K562 (cell line): ENCODE measurements at regions not wholly inside any gene's neighbourhood (a gene's known extent, or its start where the extent isn't known, plus 50 kb on each side); places are given as distances from the start of the nearest gene placed in this dataset.

ENCODE experiments used
- ATF3 ChIP-seq, 2 experiments: fragments of 450-650 bp in 1 of 2; sonication (generic) in 1 of 2; formaldehyde crosslinking in 1 of 2; IDR thresholded peaks in 1 of 2; conservative IDR thresholded peaks in 1 of 2; 2 replicates each; pipeline versions ENCODE4 v1.6.1 to v1.8.1; 2016 to 2023; ENCODE audit warnings: mild to moderate bottlenecking in 2 of 2, moderate library complexity in 2 of 2, inconsistent platforms in 1 of 2, missing genetic modification reagents in 1 of 2
- CAMTA2 ChIP-seq: fragments of 250-450 bp; sonication (Bioruptor Pico); conservative IDR thresholded peaks from 2 replicates; pipeline ENCODE4 v1.5.1; 2022
- CEBPG ChIP-seq, 3 experiments: fragments of 200-800 bp in 1 of 3; sonication (Bioruptor generic) in 1 of 3; sonication (generic) in 1 of 3; formaldehyde crosslinking in 1 of 3; IDR thresholded peaks in 2 of 3; conservative IDR thresholded peaks in 1 of 3; 2 replicates each; pipeline versions ENCODE4 v1.6.1 to v1.8.0; 2016 to 2022; ENCODE audit warnings: missing compliant biosample characterization in 2 of 3, missing genetic modification characterization in 2 of 3, mild to moderate bottlenecking in 1 of 3, missing genetic modification reagents in 1 of 3
- CTCF ChIP-seq, 3 experiments: IDR thresholded peaks in 2 of 3; conservative IDR thresholded peaks in 1 of 3; 2 replicates each; pipeline ENCODE4 v1.5.1; 2011 to 2012; ENCODE audit warnings: low read length in 3 of 3, mild to moderate bottlenecking in 3 of 3, control low read depth in 2 of 3, improper control_type of control experiment in 1 of 3, inconsistent platforms in 1 of 3, low read depth in 1 of 3, mixed read lengths in 1 of 3, moderate library complexity in 1 of 3; ENCODE audit not compliant: insufficient read depth in 2 of 3
- MEIS2 ChIP-seq: fragments of 450-650 bp; IDR thresholded peaks from 2 replicates; pipeline ENCODE4 v1.6.1; 2014; ENCODE audit warnings: mild to moderate bottlenecking; ENCODE audit not compliant: partially characterized antibody
- PBX2 ChIP-seq, 2 experiments: IDR thresholded peaks in 1 of 2; conservative IDR thresholded peaks in 1 of 2; 2 replicates each; pipeline ENCODE4 v1.6.1; 2016; ENCODE audit warnings: low read depth in 2 of 2, mild to moderate bottlenecking in 1 of 2, missing compliant biosample characterization in 1 of 2, missing genetic modification characterization in 1 of 2, moderate library complexity in 1 of 2
- POLR2AphosphoS2 ChIP-seq: IDR thresholded peaks from 2 replicates; pipeline ENCODE4 v1.6.1; 2012; ENCODE audit warnings: low read length, improper control_type of control experiment
- RAD21 ChIP-seq, 2 experiments: fragments of 250-450 bp in 1 of 2; fragments of 450-650 bp in 1 of 2; sonication (Bioruptor Pico) in 1 of 2; formaldehyde crosslinking in 1 of 2; IDR thresholded peaks in 1 of 2; conservative IDR thresholded peaks in 1 of 2; 2 replicates each; pipeline versions ENCODE4 v1.4.0 to v1.8.0; 2020 to 2022; ENCODE audit warnings: mild to moderate bottlenecking in 2 of 2, moderate library complexity in 1 of 2
- RBM25 ChIP-seq: fragments of 200-400 bp; formaldehyde crosslinking; IDR thresholded peaks from 2 replicates; pipeline ENCODE4 v1.6.1; 2018; ENCODE audit warnings: low read length, low read depth, moderate library complexity; ENCODE audit not compliant: severe bottlenecking
- TCF3 ChIP-seq: sonication (generic); formaldehyde crosslinking; IDR thresholded peaks from 2 replicates; pipeline ENCODE4 v1.4.0; 2020; ENCODE audit warnings: mild to moderate bottlenecking, missing genetic modification reagents
- U2AF1 ChIP-seq: fragments of 200-400 bp; formaldehyde crosslinking; optimal IDR thresholded peaks from 2 replicates; pipeline ENCODE3; 2017; ENCODE audit warnings: mild to moderate bottlenecking, low read depth, low read length, moderate library complexity
- XRCC4 ChIP-seq: IDR thresholded peaks from one replicate; pipeline ENCODE4 v1.6.1; 2011; ENCODE audit not compliant: insufficient read depth, insufficient read length; ENCODE audit errors: extremely low read depth
- ZNF146 ChIP-seq: IDR thresholded peaks from one replicate; pipeline ENCODE4 v1.6.1; 2018; ENCODE audit warnings: missing compliant biosample characterization; ENCODE audit not compliant: unreplicated experiment
- ZNF518B ChIP-seq: fragments of 250-450 bp; sonication (Bioruptor Pico); IDR thresholded peaks from 2 replicates; pipeline ENCODE4 v1.5.0; 2021; ENCODE audit warnings: mild to moderate bottlenecking, moderate library complexity

GRCh38 chr2:67650291-67651133, 253.4 kb downstream of the ETAA1 start (continued):
- TF ChIP-seq PBX2 (CRISPR knock-in tag; IDR thresholded peaks at IDR 0.05; ENCODE audit: low read depth) (no peak), PBX2 (tag; conservative IDR thresholded peaks at IDR 0.05; ENCODE audit: low read depth) (peak; percentile 86), ZNF518B (CRISPR knock-in tag) (no peak), CTCF (IDR thresholded peaks at IDR 0.05 in 2 of 3, conservative IDR thresholded peaks at IDR 0.05 in 1 of 3; ENCODE audit: insufficient read depth in 2 of 3, low read depth in 1 of 3, low read length in 3 of 3) (peak; percentile 39 to 49 (median 47); a peak in 5 of 6 replicates), POLR2AphosphoS2 (no peak), U2AF1 (no peak), CEBPG (CRISPR knock-in tag; IDR thresholded peaks at IDR 0.05) (no peak), CEBPG (tag; conservative IDR thresholded peaks at IDR 0.05 in 1 of 2, IDR thresholded peaks at IDR 0.05 in 1 of 2) (peak; percentile 85 to 88), MEIS2 (peak; percentile 90), RBM25 (no peak), XRCC4 (no peak), CAMTA2 (CRISPR knock-in tag) (no peak), ATF3 (IDR thresholded peaks at IDR 0.05) (peak; percentile 12; the same call in 1 of the 2 replicates), ATF3 (CRISPR knock-in tag; conservative IDR thresholded peaks at IDR 0.05) (no peak), RAD21 (CRISPR knock-in tag; conservative IDR thresholded peaks at IDR 0.05 in 1 of 2, IDR thresholded peaks at IDR 0.05 in 1 of 2) (peak; percentile 34 to 49; a peak in 3 of 4 replicates), TCF3 (CRISPR knock-in tag) (no peak), ZNF146 (CRISPR knock-in tag) (no peak)
